ENCODE measurements at regions not wholly inside any gene's neighbourhood (a gene's known extent, or its start where the extent isn't known, plus 50 kb on each side); places are given as distances from the start of the nearest gene placed in this dataset.
"Not testable (repeated sequence)": the region's sequence is repeated elsewhere in the genome, so short reads cannot be mapped to it uniquely, and the experiment has no call there.

GRCh38 chr20:11700831-11701230 lies 216.9 kb upstream of the BTBD3 start:
- DNase-seq = no peak

GRCh38 chr20:11702721-11703518 lies 214.8 kb upstream of the BTBD3 start:
- DNase-seq = no peak

- no peak for DNase-seq
These were observed 212.2 kb upstream of the BTBD3 start for GRCh38 chr20:11705512-11705911.

GRCh38 chr20:11708223-11708622 lies 209.5 kb upstream of the BTBD3 start:
- DNase-seq = not testable (repeated sequence)

- DNase-seq = no peak
These were observed 206.5 kb upstream of the BTBD3 start for GRCh38 chr20:11711214-11711613.

GRCh38 chr20:11712639-11713160 lies 205.0 kb upstream of the BTBD3 start:
- DNase-seq = no peak

GRCh38 chr20:11714886-11715285 lies 202.8 kb upstream of the BTBD3 start:
- DNase-seq = no peak

- peak; percentile 5 to 7 for DNase-seq
These were observed 201.3 kb upstream of the BTBD3 start for GRCh38 chr20:11716239-11716944.

- DNase-seq = no peak
These were observed 200.8 kb upstream of the BTBD3 start for GRCh38 chr20:11716945-11717248.

- no peak for DNase-seq
These were observed 200.1 kb upstream of the BTBD3 start for GRCh38 chr20:11717562-11717961.

- DNase-seq = no peak
These were observed 199.1 kb upstream of the BTBD3 start for GRCh38 chr20:11718474-11719094.

GRCh38 chr20:11719153-11719552 lies 198.5 kb upstream of the BTBD3 start:
- DNase-seq = no peak

- DNase-seq = no peak
These were observed 196.3 kb upstream of the BTBD3 start for GRCh38 chr20:11721411-11721810.

GRCh38 chr20:11724097-11724496 lies 193.6 kb upstream of the BTBD3 start:
- no peak for DNase-seq

- no peak for DNase-seq
These were observed 191.7 kb upstream of the BTBD3 start for GRCh38 chr20:11726026-11726425.

- DNase-seq = no peak
These were observed 190.0 kb upstream of the BTBD3 start for GRCh38 chr20:11727708-11728107.

- peak in 1 of 2 donors; percentile 8 for DNase-seq
These were observed 188.8 kb upstream of the BTBD3 start for GRCh38 chr20:11728937-11729336.

- no peak for DNase-seq
These were observed 187.9 kb upstream of the BTBD3 start for GRCh38 chr20:11729806-11730205.

- DNase-seq = no peak
These were observed 183.3 kb upstream of the BTBD3 start for GRCh38 chr20:11734431-11734830.

- DNase-seq = no peak
These were observed 178.8 kb upstream of the BTBD3 start for GRCh38 chr20:11738852-11739251.

- DNase-seq = no peak
These were observed 176.7 kb upstream of the BTBD3 start for GRCh38 chr20:11740975-11741374.

GRCh38 chr20:11745145-11745544 lies 172.5 kb upstream of the BTBD3 start:
- no peak for DNase-seq

- DNase-seq = no peak
These were observed 169.3 kb upstream of the BTBD3 start for GRCh38 chr20:11748436-11748835.

- no peak for DNase-seq
These were observed 165.4 kb upstream of the BTBD3 start for GRCh38 chr20:11752336-11752735.
